IMR-90 (cell line): ENCODE measurements at regions not wholly inside any gene's neighbourhood (a gene's known extent, or its start where the extent isn't known, plus 50 kb on each side); places are given as distances from the start of the nearest gene placed in this dataset.

Experiments
- CEBPB ChIP-seq: IDR thresholded peaks from 2 replicates; pipeline ENCODE4 v1.6.1; 2012; ENCODE audit warnings: low read depth, low read length, improper control_type of control experiment
- ELK1 ChIP-seq: fragments of 150-350 bp; IDR thresholded peaks from 2 replicates; pipeline ENCODE4 v1.6.1; 2016; ENCODE audit warnings: low read depth, mild to moderate bottlenecking, low read length, moderate library complexity, borderline replicate concordance
- FOS ChIP-seq: fragments of 150-350 bp; IDR thresholded peaks from 2 replicates; pipeline ENCODE4 v1.6.1; 2016; ENCODE audit warnings: low read depth, low read length
- MAFK ChIP-seq: IDR thresholded peaks from 2 replicates; pipeline ENCODE4 v1.6.1; 2012; ENCODE audit warnings: low read depth, low read length, improper control_type of control experiment
- MAZ ChIP-seq: IDR thresholded peaks from 2 replicates; pipeline ENCODE4 v1.6.1; 2012; ENCODE audit warnings: low read depth, mild to moderate bottlenecking, low read length, improper control_type of control experiment, moderate library complexity, borderline replicate concordance
- MXI1 ChIP-seq: IDR thresholded peaks from 2 replicates; pipeline ENCODE4 v1.6.1; 2012; ENCODE audit warnings: low read depth, mild to moderate bottlenecking, low read length, moderate library complexity, borderline replicate concordance
- NFE2L2 ChIP-seq: fragments of 150-350 bp; IDR thresholded peaks from 2 replicates; pipeline ENCODE4 v1.6.1; 2016; ENCODE audit warnings: low read depth, mild to moderate bottlenecking, low read length
- POLR2A ChIP-seq: IDR thresholded peaks from 2 replicates; pipeline ENCODE4 v1.6.1; 2012; ENCODE audit warnings: mild to moderate bottlenecking, low read depth, low read length
- RAD21 ChIP-seq: IDR thresholded peaks from 2 replicates; pipeline ENCODE4 v1.6.1; 2012; ENCODE audit warnings: low read length, improper control_type of control experiment
- RCOR1 ChIP-seq: IDR thresholded peaks from 2 replicates; pipeline ENCODE4 v1.6.1; 2012; ENCODE audit warnings: mild to moderate bottlenecking, low read length, improper control_type of control experiment; ENCODE audit not compliant: insufficient replicate concordance
- RFX5 ChIP-seq: IDR thresholded peaks from 2 replicates; pipeline ENCODE4 v1.8.0; 2012; ENCODE audit warnings: low read depth, mild to moderate bottlenecking, low read length, moderate library complexity
- SMC3 ChIP-seq: fragments of 150-350 bp; IDR thresholded peaks from 2 replicates; pipeline ENCODE4 v1.6.1; 2016; ENCODE audit warnings: low read depth, mild to moderate bottlenecking, antibody characterized with exemption, low read length, moderate library complexity
- USF2 ChIP-seq: fragments of 150-350 bp; IDR thresholded peaks from 2 replicates; pipeline ENCODE4 v1.6.1; 2017; ENCODE audit warnings: mild to moderate bottlenecking, antibody characterized with exemption, low read length, low read depth
- TF ChIP-seq, protein P1 (sequence below): conservative IDR thresholded peaks from 2 replicates; pipeline ENCODE4 v1.5.1; 2012; ENCODE audit warnings: mild to moderate bottlenecking, low read depth, low read length, improper control_type of control experiment

GRCh38 chr1:5501206-5501930, 490.9 kb downstream of the NPHP4 start:
- TF ChIP-seq POLR2A (no peak), RAD21 (no peak), RFX5 (no peak), NFE2L2 (no peak), SMC3 (no peak), CEBPB (no peak), RCOR1 (no peak), MAFK (no peak), MXI1 (no peak), MAZ (no peak), FOS (no peak), USF2 (no peak), ELK1 (no peak)
- TF ChIP-seq, protein P1, sequence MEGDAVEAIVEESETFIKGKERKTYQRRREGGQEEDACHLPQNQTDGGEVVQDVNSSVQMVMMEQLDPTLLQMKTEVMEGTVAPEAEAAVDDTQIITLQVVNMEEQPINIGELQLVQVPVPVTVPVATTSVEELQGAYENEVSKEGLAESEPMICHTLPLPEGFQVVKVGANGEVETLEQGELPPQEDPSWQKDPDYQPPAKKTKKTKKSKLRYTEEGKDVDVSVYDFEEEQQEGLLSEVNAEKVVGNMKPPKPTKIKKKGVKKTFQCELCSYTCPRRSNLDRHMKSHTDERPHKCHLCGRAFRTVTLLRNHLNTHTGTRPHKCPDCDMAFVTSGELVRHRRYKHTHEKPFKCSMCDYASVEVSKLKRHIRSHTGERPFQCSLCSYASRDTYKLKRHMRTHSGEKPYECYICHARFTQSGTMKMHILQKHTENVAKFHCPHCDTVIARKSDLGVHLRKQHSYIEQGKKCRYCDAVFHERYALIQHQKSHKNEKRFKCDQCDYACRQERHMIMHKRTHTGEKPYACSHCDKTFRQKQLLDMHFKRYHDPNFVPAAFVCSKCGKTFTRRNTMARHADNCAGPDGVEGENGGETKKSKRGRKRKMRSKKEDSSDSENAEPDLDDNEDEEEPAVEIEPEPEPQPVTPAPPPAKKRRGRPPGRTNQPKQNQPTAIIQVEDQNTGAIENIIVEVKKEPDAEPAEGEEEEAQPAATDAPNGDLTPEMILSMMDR = no peak
